Breast epithelium (tissue), 4 donors: ENCODE measurements at regions not wholly inside any gene's neighbourhood (a gene's known extent, or its start where the extent isn't known, plus 50 kb on each side); places are given as distances from the start of the nearest gene placed in this dataset.
"Not testable (repeated sequence)": the region's sequence is repeated elsewhere in the genome, so short reads cannot be mapped to it uniquely, and the experiment has no call there.

Source experiments
- DNase-seq, 2 donors: peaks; one replicate each; pipeline ENCODE4 v3.0.0-alpha.2; 2019; ENCODE audit warnings: low spot score in 2 of 2
- H3K27ac ChIP-seq, 2 donors: fragments of 200-600 bp; sonication (generic) in 1 of 2; one replicate each; pipeline ENCODE4 v1.5.1; 2016 to 2019; ENCODE audit warnings: mild to moderate bottlenecking in 1 of 2
- H3K27me3 ChIP-seq, 2 donors: fragments of 200-600 bp; sonication (generic) in 1 of 2; one replicate each; pipeline versions ENCODE4 v1.5.1 to v1.6.0; 2017 to 2019; ENCODE audit warnings: control low read depth in 1 of 2, mild to moderate bottlenecking in 1 of 2
- H3K36me3 ChIP-seq: fragments of 200-600 bp; one replicate; pipeline ENCODE4 v1.5.1; 2019
- H3K4me1 ChIP-seq, 2 donors: fragments of 200-600 bp; sonication (generic); one replicate each; pipeline ENCODE4 v1.5.1; 2016 to 2019; ENCODE audit warnings: control low read depth in 1 of 2
- H3K4me3 ChIP-seq, 3 donors: fragments of 200-600 bp; sonication (generic); 1 replicate in 2 of 3; 2 replicates in 1 of 3; pipeline ENCODE4 v1.5.1; 2016 to 2019; ENCODE audit warnings: mild to moderate bottlenecking in 3 of 3, moderate library complexity in 2 of 3
- H3K9me3 ChIP-seq, 2 donors: fragments of 200-600 bp; sonication (generic) in 1 of 2; one replicate each; pipeline ENCODE4 v1.5.1; 2016 to 2019; ENCODE audit warnings: control low read depth in 1 of 2
- POLR2A ChIP-seq: fragments of 450-650 bp; IDR thresholded peaks from one replicate; pipeline ENCODE4 v1.6.1; 2016; ENCODE audit warnings: antibody characterized with exemption, mild to moderate bottlenecking, moderate library complexity
- POLR2AphosphoS5 ChIP-seq, 3 donors: sonication (generic); formaldehyde crosslinking; IDR thresholded peaks; one replicate each; pipeline ENCODE4 v1.6.1; 2017; ENCODE audit warnings: antibody characterized with exemption in 3 of 3
- intact Hi-C: fragments of 100-400 bp; cut with DNase I; formaldehyde crosslinking; loops from one replicate; pipeline ENCODE4 v1.15.1; 2023; ENCODE audit warnings: low total_unique reads
- TF ChIP-seq, protein P1 (sequence below), 3 donors: fragments of 450-650 bp; IDR thresholded peaks; one replicate each; pipeline ENCODE4 v1.5.1; 2016 to 2017; ENCODE audit warnings: antibody characterized with exemption in 3 of 3, mild to moderate bottlenecking in 3 of 3, moderate library complexity in 3 of 3

DNA sequence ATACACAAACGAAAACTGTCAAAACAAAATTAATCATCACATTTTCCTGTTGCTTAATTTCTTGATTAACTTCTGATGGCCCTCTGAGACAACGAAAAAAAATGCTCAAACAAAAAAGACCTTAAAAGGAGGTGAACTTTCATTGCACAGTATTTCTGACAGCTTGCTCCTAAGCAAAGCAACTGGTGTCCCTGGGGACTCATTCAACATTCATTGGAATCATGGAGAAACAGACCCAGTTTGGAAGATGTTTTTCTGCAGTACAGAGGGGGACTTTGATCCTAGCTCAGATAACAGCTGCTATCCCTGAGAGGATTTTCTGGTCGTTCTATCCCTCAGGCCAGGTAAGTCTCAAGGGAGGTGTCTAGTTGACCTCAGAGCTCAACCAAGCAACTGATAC lies 378.7 kb upstream of the ATP11B start:
- no peak overlapping the region for H3K4me3 ChIP-seq
- H3K27me3 ChIP-seq, result no peaks in the 10 kb centered on the region
- intact Hi-C loops, result no loop called here
- TF ChIP-seq, protein P1, sequence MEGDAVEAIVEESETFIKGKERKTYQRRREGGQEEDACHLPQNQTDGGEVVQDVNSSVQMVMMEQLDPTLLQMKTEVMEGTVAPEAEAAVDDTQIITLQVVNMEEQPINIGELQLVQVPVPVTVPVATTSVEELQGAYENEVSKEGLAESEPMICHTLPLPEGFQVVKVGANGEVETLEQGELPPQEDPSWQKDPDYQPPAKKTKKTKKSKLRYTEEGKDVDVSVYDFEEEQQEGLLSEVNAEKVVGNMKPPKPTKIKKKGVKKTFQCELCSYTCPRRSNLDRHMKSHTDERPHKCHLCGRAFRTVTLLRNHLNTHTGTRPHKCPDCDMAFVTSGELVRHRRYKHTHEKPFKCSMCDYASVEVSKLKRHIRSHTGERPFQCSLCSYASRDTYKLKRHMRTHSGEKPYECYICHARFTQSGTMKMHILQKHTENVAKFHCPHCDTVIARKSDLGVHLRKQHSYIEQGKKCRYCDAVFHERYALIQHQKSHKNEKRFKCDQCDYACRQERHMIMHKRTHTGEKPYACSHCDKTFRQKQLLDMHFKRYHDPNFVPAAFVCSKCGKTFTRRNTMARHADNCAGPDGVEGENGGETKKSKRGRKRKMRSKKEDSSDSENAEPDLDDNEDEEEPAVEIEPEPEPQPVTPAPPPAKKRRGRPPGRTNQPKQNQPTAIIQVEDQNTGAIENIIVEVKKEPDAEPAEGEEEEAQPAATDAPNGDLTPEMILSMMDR (IDR thresholded peaks at IDR 0.05), result no peak
- TF ChIP-seq POLR2A, result no peak
- no peak for TF ChIP-seq POLR2AphosphoS5 (IDR thresholded peaks at IDR 0.05)
- no peak overlapping the region for H3K27ac ChIP-seq
- no peaks in the 10 kb centered on the region for H3K4me1 ChIP-seq
- H3K36me3 ChIP-seq, result no peaks in the 10 kb centered on the region
- DNase-seq, result no peak
- no peaks in the 10 kb centered on the region for H3K9me3 ChIP-seq

DNA sequence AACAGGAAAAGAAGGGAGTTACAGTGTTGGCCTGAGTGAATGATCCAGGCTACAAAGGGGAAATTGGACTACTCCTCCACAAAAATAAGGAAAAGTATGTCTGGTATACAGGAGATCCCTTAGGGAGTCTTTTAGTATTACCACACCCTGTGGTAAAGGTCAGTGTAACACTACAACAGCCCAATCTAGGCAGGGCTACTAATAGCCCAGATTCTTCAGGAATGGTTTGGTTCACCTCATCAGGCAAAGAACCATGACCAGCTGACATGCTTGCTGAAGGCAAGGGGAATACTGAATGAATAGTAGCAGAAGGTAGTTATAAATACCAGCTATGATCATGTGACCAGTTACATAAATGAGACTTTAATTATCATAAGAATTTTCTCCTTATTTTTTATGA lies 372.6 kb upstream of the ATP11B start:
- H3K4me1 ChIP-seq, result no peaks in the 10 kb centered on the region
- TF ChIP-seq POLR2AphosphoS5 (IDR thresholded peaks at IDR 0.05) (no peak), POLR2A (no peak)
- TF ChIP-seq, protein P1 (IDR thresholded peaks at IDR 0.05), result no peak
- intact Hi-C loops, result no loop called here
- DNase-seq, result no peak
- H3K27me3 ChIP-seq, result no peaks in the 10 kb centered on the region
- no peak overlapping the region for H3K27ac ChIP-seq
- no peak overlapping the region for H3K4me3 ChIP-seq
- no peaks in the 10 kb centered on the region for H3K36me3 ChIP-seq
- H3K9me3 ChIP-seq, result no peaks in the 10 kb centered on the region

GRCh38 chr3:182424006-182424405 lies 369.3 kb upstream of the ATP11B start:
- Histone ChIP-seq H3K36me3 (no peaks in the 10 kb centered on the region), H3K4me1 (no peaks in the 10 kb centered on the region), H3K4me3 (no peak overlapping the region), H3K27me3 (no peaks in the 10 kb centered on the region), H3K9me3 (no peaks in the 10 kb centered on the region), H3K27ac (no peak overlapping the region)
- no peak for DNase-seq
- intact Hi-C loops, result no loop called here
- TF ChIP-seq, protein P1 (IDR thresholded peaks at IDR 0.05), result no peak
- TF ChIP-seq POLR2A (no peak), POLR2AphosphoS5 (IDR thresholded peaks at IDR 0.05) (no peak)

GRCh38 chr3:182425926-182426718 lies 367.2 kb upstream of the ATP11B start:
- intact Hi-C loops, H3K9me3 ChIP-seq, H3K27ac ChIP-seq, H3K4me1 ChIP-seq, DNase-seq, H3K36me3 ChIP-seq, H3K27me3 ChIP-seq, H3K4me3 ChIP-seq: not testable (repeated sequence)

GRCh38 chr3:182431972-182432371 lies 361.3 kb upstream of the ATP11B start:
- intact Hi-C loops, result not testable (repeated sequence)

GRCh38 chr3:182435860-182436259 lies 357.4 kb upstream of the ATP11B start:
- Histone ChIP-seq H3K27me3 (no peaks in the 10 kb centered on the region), H3K27ac (no peak overlapping the region), H3K36me3 (no peaks in the 10 kb centered on the region), H3K4me3 (no peak overlapping the region), H3K4me1 (no peaks in the 10 kb centered on the region), H3K9me3 (no peaks in the 10 kb centered on the region)
- no peak for DNase-seq
- TF ChIP-seq, protein P1 (IDR thresholded peaks at IDR 0.05), result no peak
- TF ChIP-seq POLR2AphosphoS5 (IDR thresholded peaks at IDR 0.05), result no peak
- TF ChIP-seq POLR2A, result no peak
- intact Hi-C loops, result no loop called here

More at GRCh38 chr3:182431972-182432371, 361.3 kb upstream of the ATP11B start:
- H3K27me3 ChIP-seq, H3K9me3 ChIP-seq, H3K27ac ChIP-seq, H3K4me1 ChIP-seq, DNase-seq, H3K4me3 ChIP-seq, H3K36me3 ChIP-seq: not testable (repeated sequence)
